Panc1 (cell line): ENCODE measurements at regions not wholly inside any gene's neighbourhood (a gene's known extent, or its start where the extent isn't known, plus 50 kb on each side); places are given as distances from the start of the nearest gene placed in this dataset.

Experiments used
- ATAC-seq: fragments of 200-7000 bp; cut with Tn5 transposase; 2 replicates; pipeline ENCODE4 v1.9.1; 2020; ENCODE audit warnings: mild to moderate bottlenecking, moderate library complexity
- BruUV-seq: library from RNA; stranded (reverse); fragments of 400-500 nt; replicated peaks from 2 replicates; lab custom pipeline; 2021; lab: Mats Ljungman, UMichigan
- CTCF ChIA-PET: fragments of 300-600 bp; sonication (Branson Sonifier 250); formaldehyde crosslinking; loops from one replicate; lab custom pipeline; 2022; ENCODE audit warnings: antibody characterized with exemption; lab: Charles Lee
- POLR2A ChIA-PET: fragments of 300-600 bp; sonication (Branson Sonifier 250); formaldehyde crosslinking; loops from one replicate; lab custom pipeline; 2022; ENCODE audit warnings: antibody characterized with exemption; lab: Charles Lee
- DNase-seq: peaks from one replicate; pipeline ENCODE4 v3.0.0-alpha.2; 2010; ENCODE audit warnings: low read depth, low spot score
- H3K27ac ChIP-seq: 2 replicates; pipeline ENCODE4 v1.5.1; 2011; ENCODE audit warnings: mild to moderate bottlenecking, low read length, inconsistent platforms
- H3K27me3 ChIP-seq: fragments of 200-500 bp; sonication (Bioruptor generic); 2 replicates; pipeline ENCODE4 v1.6.0; 2014; ENCODE audit warnings: low read length, inconsistent platforms; ENCODE audit not compliant: control insufficient read depth, insufficient read depth
- H3K36me3 ChIP-seq: fragments of 200-500 bp; sonication (Bioruptor generic); 2 replicates; pipeline ENCODE4 v1.5.1; 2014; ENCODE audit warnings: inconsistent platforms, mild to moderate bottlenecking, low read length, moderate library complexity; ENCODE audit not compliant: control insufficient read depth, insufficient read depth
- H3K4me1 ChIP-seq: 2 replicates; pipeline ENCODE4 v1.5.1; 2011; ENCODE audit warnings: inconsistent platforms, mild to moderate bottlenecking, low read length, moderate library complexity; ENCODE audit not compliant: control insufficient read depth, insufficient read depth
- H3K4me3 ChIP-seq, 2 experiments: 2 replicates each; pipeline ENCODE4 v1.5.1; 2011 to 2012; ENCODE audit warnings: low read depth in 2 of 2, low read length in 2 of 2, mild to moderate bottlenecking in 2 of 2, inconsistent platforms in 1 of 2, moderate library complexity in 1 of 2
- H3K9me3 ChIP-seq: fragments of 200-500 bp; sonication (Bioruptor generic); 2 replicates; pipeline ENCODE4 v1.5.1; 2014; ENCODE audit warnings: low read depth, mild to moderate bottlenecking, inconsistent platforms, low read length, moderate library complexity; ENCODE audit not compliant: control insufficient read depth, insufficient read depth
- CTCF ChIP-seq: fragments of 450-650 bp; IDR thresholded peaks from 2 replicates; pipeline ENCODE4 v1.5.1; 2017; ENCODE audit warnings: mild to moderate bottlenecking
- POLR2AphosphoS5 ChIP-seq: IDR thresholded peaks from 2 replicates; pipeline ENCODE4 v1.6.1; 2012; ENCODE audit warnings: mild to moderate bottlenecking, low read depth, low read length, moderate library complexity
- REST ChIP-seq, 2 experiments: IDR thresholded peaks; 2 replicates each; pipeline ENCODE4 v1.6.1; 2011 to 2012; ENCODE audit warnings: low read depth in 2 of 2, control low read depth in 1 of 2, low read length in 1 of 2, mild to moderate bottlenecking in 1 of 2, moderate library complexity in 1 of 2; ENCODE audit not compliant: insufficient read depth in 1 of 2
- SIN3A ChIP-seq: IDR thresholded peaks from 2 replicates; pipeline ENCODE4 v1.6.1; 2012; ENCODE audit warnings: low read depth, mild to moderate bottlenecking, low read length, moderate library complexity, borderline replicate concordance; ENCODE audit not compliant: insufficient read depth
- TCF7L2 ChIP-seq: IDR thresholded peaks from 2 replicates; pipeline ENCODE4 v1.6.1; 2011; ENCODE audit warnings: mild to moderate bottlenecking, low read depth, low read length, inconsistent platforms
- in situ Hi-C: cut with HindIII; loops from 2 replicates; pipeline ENCODE4 v1.10.0; 2016; ENCODE audit warnings: low sequenced_read_pairs, low pct_unique_long_range_greater_than_20kb
- intact Hi-C: fragments of 100-400 bp; cut with micrococcal nuclease; formaldehyde crosslinking; loops from one replicate; pipeline ENCODE4 v1.10.0; 2022; ENCODE audit not compliant: unreplicated experiment

GRCh38 chr4:129839687-129840086, 743.7 kb downstream of the C4orf33 start:
- Histone ChIP-seq H3K4me1 (no peaks in the 10 kb centered on the region), H3K9me3 (no peaks in the 10 kb centered on the region), H3K36me3 (no peaks in the 10 kb centered on the region), H3K4me3 (no peak overlapping the region), H3K27me3 (no peaks in the 10 kb centered on the region), H3K27ac (no peak overlapping the region)
- ATAC-seq: no peak
- ChIA-PET CTCF (no interaction called here), POLR2A (no interaction called here)
- no peak for TF ChIP-seq POLR2AphosphoS5
- TF ChIP-seq SIN3A: no peak
- TF ChIP-seq CTCF: no peak
- TF ChIP-seq TCF7L2: no peak
- TF ChIP-seq REST (IDR thresholded peaks at IDR 0.05; ENCODE audit: insufficient read depth in 1 of 2, low read depth in 2 of 2, low read length in 1 of 2): no peak
- in situ Hi-C loops (no loop called here), intact Hi-C loops (no loop called here)
- no peak for DNase-seq
- BruUV-seq: no TSS peak

- H3K36me3 ChIP-seq: no peaks in the 10 kb centered on the region
- no peak for DNase-seq
- BruUV-seq: no TSS peak
- CTCF ChIA-PET: no interaction called here
- no peaks in the 10 kb centered on the region for H3K9me3 ChIP-seq
- no peak for TF ChIP-seq REST (IDR thresholded peaks at IDR 0.05; ENCODE audit: insufficient read depth in 1 of 2, low read depth in 2 of 2, low read length in 1 of 2)
- TF ChIP-seq CTCF: no peak
- TF ChIP-seq SIN3A: no peak
- TF ChIP-seq POLR2AphosphoS5: no peak
- no peak for TF ChIP-seq TCF7L2
- no peak overlapping the region for H3K27ac ChIP-seq
- H3K4me3 ChIP-seq: no peak overlapping the region
- no peaks in the 10 kb centered on the region for H3K4me1 ChIP-seq
- in situ Hi-C loops (no loop called here), intact Hi-C loops (no loop called here)
- POLR2A ChIA-PET: no interaction called here
- no peak for ATAC-seq
- no peaks in the 10 kb centered on the region for H3K27me3 ChIP-seq
Observed at GRCh38 chr4:129842096-129842495, 746.1 kb downstream of the C4orf33 start.
